SK-N-MC (cell line): ENCODE measurements at regions not wholly inside any gene's neighbourhood (a gene's known extent, or its start where the extent isn't known, plus 50 kb on each side); places are given as distances from the start of the nearest gene placed in this dataset.

Source experiments
- EZH2 ChIP-seq: fragments of 200-600 bp; sonication (generic); IDR thresholded peaks from one replicate; pipeline ENCODE4 v1.6.1; 2017; ENCODE audit warnings: antibody characterized with exemption
- FOXP2 ChIP-seq: optimal IDR thresholded peaks from 2 replicates; pipeline ENCODE3; 2011; ENCODE audit warnings: mild to moderate bottlenecking, moderate library complexity; ENCODE audit not compliant: insufficient read depth; ENCODE audit errors: extremely low read length, control extremely low read depth

DNA sequence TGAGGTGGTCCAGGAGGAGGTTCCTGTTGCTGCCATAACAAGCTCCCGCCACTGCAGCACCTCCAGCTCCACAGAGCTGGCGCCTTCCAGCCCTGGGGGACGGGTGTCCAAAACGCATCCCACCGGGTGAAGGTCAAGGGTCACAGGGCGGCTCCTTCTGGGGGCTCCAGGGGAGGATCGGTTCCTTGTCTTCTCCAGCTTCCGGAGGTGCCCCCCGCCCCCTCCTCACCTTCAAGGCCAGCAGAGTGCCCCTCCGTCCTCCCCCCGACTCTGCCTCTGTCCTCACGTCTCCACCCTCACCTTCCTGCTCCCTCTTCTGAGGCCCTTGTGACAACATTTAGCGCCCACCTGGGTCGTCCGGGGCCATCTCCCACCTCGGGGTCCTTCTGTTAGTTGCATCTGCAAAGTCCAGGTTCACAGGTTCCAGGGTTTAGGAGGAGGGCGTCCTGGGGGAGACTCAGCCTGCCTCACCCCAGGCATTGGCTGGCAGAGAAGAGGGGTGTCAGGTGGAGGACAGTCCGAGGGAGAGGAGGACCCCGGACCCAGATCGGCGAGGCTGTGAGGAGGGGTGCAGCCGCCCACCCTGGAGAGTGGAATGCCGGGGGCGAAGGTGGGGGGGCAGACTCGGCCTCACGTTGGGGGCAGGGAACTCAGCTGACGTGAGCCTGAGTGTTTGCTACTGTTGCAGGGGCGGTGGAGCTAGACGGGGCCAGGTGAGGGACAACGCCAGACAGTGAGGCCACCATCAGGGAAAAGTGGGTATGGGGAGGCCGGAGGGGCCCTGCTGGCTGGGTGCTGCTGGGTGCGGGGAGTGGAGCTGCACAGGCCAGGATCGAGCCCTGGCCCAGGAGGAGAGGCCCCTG lies 205.5 kb upstream of the C14orf180 start:
- TF ChIP-seq FOXP2 (no peak), EZH2 (no peak)
